B cell (primary cell): ENCODE measurements at regions not wholly inside any gene's neighbourhood (a gene's known extent, or its start where the extent isn't known, plus 50 kb on each side); places are given as distances from the start of the nearest gene placed in this dataset.

Experiments used
- CTCF ChIP-seq: fragments of 200-600 bp; IDR thresholded peaks from one replicate; pipeline ENCODE4 v1.8.0; 2022; ENCODE audit warnings: antibody characterized with exemption, mild to moderate bottlenecking
- EZH2 ChIP-seq: IDR thresholded peaks from 2 replicates; pipeline ENCODE4 v1.6.1; 2012; ENCODE audit warnings: borderline replicate concordance, low read depth, mild to moderate bottlenecking, moderate library complexity, low read length; ENCODE audit not compliant: insufficient read depth, poor library complexity, severe bottlenecking

- TF ChIP-seq CTCF (no peak), EZH2 (no peak)
Observed at GRCh38 chr10:28796606-28797512, 119.5 kb downstream of the BAMBI start.
